ENCODE measurements at regions not wholly inside any gene's neighbourhood (a gene's known extent, or its start where the extent isn't known, plus 50 kb on each side); places are given as distances from the start of the nearest gene placed in this dataset.

DNA sequence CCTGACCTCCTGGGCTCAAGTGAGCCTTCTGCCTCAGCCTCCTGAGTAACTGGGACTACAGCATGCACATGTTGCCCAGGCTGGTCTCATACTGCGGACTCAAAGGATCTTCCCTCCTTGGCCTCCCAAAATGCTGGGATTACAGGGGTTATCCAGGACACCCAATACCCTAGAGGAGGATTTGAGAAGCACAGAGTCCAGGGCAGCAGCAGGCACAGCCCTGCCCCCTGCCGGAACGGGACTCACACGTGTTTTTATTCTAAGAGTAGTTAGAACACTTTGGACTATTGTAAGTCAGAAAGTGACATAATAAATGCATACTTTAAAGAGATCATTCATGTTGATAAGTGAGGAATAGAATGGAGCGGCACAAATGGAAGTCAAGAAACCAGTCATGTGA is 80.2 kb downstream of the C6orf118 start:
- no peak for DNase-seq (ENCODE audit: extremely low read depth in 1 of 11, low read depth in 9 of 11, low spot score in 4 of 11)

DNA sequence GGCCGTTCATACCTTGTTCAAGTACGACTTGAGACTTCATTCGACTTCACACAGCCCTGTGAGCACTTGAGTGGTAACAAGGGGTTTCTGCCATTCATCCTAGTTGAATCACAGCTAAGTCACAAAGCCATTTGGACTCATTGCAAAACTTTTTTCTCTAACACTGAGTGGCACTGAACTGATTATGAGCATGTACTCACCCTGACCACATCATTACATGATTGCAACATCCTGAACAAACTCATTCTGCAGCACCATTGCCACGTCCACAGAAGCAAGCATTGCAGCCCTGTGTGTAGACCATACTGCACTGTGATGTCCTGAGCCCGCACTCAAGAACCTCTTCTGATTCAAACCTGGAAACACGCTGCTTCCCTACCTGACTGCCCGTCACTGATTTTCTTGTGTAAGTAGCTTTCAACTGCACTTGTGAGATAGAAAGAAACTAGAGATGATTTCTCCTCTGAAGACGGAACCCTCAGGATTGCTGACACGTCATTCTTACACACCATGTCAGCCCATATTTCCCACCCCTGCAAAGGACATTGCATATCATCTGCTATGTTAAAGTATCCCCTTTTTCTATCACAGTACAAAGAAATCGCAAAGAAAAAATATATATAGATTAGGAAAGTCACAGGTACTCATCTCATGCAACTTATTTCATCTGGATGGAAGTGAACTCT is 81.6 kb downstream of the C6orf118 start:
- no peak for DNase-seq (ENCODE audit: extremely low read depth in 1 of 11, low read depth in 9 of 11, low spot score in 4 of 11)

DNA sequence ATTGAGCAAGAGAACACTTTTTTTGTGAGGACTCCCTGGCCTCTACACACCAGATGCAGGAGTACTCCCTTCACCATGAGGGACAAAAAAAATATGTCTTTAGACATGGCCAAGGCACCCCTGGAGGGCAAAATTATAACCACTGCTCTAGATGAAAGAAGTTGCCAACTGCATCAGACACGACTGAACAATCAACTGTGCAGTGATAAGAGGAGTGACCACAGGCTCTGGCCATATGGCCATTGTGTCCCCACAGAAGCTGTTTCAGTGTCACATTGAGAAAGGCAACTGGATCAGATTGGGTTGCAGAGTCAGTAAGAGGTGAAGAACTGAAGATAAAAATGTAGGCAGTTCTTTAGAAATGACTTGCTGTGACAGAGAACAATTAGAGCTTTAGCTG is 85.7 kb downstream of the C6orf118 start:
- DNase-seq (ENCODE audit: extremely low read depth in 1 of 11, low read depth in 9 of 11, low spot score in 4 of 11), result no peak

DNA sequence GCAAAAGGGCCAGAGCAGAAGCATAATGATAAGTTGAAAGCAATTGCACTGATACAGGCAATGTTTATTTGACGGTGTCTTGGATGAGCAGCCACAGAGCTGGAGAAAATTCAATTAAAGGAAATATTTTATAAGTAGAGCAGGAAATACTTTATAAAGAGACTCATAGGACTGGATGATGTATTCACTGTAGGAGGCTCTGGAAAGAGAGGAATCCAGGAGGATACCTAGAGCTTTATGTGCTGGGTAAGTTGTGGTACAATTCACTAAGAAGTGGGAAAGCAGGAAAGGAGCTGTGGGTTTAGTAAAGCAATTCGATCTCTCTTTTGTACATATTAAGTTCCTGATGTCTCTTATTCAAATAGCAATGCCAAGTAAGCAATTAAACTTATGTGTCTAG is 86.3 kb downstream of the C6orf118 start:
- DNase-seq (ENCODE audit: extremely low read depth in 1 of 11, low read depth in 9 of 11, low spot score in 4 of 11), result no peak

DNA sequence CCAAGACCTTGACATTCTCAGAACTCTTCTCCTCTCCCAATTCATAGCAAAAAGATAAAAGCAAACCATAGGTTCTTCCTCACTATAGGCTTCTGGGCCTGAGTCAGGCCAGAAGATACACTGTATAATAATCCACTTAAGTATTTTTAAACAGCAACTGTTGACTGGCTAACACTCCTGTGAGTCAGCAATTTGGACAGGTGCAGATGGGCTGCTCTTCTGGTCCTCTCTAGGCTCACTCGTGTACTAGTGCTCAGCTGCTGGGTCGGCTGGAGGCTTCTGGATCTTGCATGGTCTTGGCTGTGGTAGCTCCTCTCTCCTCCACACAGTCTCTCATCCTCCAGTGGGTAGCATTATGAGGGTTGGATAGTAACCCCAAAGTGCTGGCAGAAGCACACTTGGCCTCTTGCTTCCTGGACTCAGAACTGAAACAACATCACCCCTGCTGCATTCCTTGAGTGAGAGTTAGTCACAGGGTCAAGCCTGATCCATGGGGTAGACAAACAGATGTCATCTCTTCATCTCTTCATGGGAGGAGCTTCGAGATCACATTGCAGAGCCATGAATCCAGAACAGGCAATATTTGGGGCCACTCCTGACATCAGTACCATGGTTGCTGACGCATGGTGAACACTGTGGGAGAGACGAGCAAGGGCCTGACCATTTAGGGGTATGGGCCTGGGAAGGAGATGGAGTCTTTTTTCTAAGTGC is 86.9 kb downstream of the C6orf118 start:
- no peak for DNase-seq (ENCODE audit: extremely low read depth in 1 of 11, low read depth in 9 of 11, low spot score in 4 of 11)

DNA sequence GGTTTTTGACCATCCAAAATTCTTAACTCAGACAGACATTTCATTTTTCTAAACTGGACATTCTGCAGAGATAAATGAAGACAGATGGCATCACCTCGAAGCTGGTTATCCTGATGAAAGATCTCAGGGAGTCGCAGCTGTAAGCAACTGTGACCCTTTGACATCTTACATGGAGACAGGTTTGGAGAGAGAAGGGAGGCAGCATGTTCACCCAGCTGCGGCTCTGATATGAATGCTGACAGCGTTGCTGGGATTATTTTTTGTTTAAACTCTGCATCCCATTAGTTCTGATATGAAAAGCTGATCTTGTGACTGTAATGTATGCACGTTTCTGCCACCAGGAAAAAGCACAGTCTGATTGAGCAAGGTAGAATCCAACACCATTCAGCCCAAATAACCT is 89.4 kb downstream of the C6orf118 start:
- no peak for DNase-seq (ENCODE audit: extremely low read depth in 1 of 11, low read depth in 9 of 11, low spot score in 4 of 11)

DNA sequence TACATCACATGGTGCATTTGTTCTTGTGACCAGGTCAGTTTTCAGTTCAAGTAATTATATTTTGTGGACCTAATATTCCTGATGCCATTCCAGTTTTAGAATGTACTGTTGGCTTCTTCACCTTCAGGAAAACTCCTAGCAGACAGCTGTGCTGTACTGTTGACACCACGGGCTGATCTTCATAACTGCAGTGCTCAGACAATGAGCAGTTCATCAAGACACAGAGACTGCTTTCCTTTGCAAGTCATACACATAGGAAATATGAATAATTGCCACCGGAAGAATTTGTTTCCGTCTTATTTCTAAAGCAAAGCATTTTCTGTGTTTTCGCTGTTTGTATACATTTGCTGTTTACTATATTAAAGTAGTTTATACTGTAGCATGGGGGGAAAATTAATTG is 89.8 kb downstream of the C6orf118 start:
- DNase-seq (ENCODE audit: extremely low read depth in 1 of 11, low read depth in 9 of 11, low spot score in 4 of 11), result no peak

DNA sequence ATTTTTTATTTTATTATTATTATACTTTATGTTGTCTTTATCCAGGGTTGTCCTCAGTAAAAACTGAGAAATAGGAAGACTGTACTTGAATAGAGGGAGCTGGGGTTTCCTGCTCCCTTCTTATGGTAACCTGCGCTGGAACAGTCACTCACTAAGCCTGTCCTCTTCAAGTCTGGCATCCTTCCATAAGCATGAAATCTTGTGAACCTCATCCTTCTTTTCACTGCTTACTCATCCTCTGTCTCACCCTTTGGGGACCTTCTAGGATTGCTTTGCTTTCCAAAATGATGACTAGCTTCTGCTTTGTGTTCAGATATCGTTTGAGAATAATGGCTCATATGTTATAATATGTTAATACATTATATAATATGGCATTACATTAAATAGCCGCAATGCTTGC is 90.6 kb downstream of the C6orf118 start:
- DNase-seq (ENCODE audit: extremely low read depth in 1 of 11, low read depth in 9 of 11, low spot score in 4 of 11), result no peak

DNA sequence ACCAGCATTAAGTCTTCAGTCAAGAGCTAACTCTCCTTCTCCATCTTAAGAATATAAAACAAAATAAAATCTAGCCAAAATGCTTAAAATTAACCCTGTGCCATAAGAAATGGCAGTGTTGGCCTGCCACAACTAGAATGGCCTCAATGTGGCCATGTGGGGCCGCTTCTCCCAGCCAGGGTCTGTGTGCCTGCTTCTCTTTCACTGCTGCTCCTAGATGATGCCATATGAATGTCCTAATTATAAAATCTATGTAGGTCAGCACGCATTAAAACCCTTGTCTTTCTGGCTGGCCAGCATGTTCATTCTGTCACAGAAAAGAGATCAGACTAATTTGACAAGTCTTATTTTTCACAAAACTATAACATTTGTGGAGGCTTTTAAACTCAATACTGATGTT is 102.6 kb downstream of the C6orf118 start:
- no peak for DNase-seq (ENCODE audit: extremely low read depth in 1 of 11, low read depth in 9 of 11, low spot score in 4 of 11)

DNA sequence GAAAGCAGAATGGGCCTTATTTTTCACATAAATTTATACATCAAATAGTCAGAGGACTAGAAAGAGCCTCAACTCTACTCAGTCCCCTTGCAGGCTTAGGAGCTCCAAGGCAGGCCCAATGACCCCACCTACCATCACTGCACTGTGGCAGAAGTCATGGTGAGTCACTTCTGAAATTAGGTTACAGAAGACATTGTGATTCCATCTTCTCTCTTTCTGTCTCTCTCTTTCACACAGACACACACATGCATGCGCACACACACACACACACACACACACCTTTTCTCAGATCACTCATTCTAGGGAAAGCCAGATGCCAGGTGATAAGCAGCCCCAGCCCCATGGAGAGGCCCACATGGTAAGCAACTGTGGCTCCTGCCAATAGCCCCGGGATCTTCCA is 103.8 kb downstream of the C6orf118 start:
- no peak for DNase-seq (ENCODE audit: extremely low read depth in 1 of 11, low read depth in 9 of 11, low spot score in 4 of 11)

DNA sequence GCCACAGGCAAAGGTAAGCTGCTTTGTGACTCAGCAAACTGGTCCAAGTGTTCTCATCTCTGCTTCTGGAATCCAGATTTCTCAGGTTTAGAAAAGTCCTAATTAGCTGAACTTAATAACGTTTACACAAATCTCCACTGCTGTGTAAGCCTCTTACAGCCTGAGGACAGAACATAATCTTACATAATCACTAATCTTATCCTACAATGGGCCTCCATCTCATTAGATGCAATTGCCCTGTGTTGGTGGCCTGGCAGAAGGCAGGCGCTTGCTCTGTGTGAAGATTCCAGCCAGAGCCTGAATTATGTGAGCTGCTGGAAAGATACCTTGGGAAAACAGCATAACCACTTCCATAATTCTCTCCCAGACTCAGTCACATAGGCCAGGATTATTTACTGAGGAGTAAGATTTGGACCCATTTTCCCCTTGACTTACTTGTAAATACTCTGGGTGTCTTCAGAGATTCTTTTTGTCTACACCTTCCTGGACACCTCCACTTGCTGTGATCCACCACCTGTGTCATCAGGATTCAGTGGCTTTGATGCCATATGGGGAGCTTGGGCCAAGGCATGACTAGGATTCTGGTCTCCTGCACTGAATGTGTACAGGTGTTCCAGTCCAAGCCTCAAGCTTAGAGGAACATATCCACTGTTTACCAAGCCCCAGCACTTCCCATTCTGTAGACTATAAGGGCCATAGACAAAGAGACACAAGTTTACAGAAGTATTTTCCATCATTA is 104.4 kb downstream of the C6orf118 start:
- no peak for DNase-seq (ENCODE audit: extremely low read depth in 1 of 11, low read depth in 9 of 11, low spot score in 4 of 11)

DNA sequence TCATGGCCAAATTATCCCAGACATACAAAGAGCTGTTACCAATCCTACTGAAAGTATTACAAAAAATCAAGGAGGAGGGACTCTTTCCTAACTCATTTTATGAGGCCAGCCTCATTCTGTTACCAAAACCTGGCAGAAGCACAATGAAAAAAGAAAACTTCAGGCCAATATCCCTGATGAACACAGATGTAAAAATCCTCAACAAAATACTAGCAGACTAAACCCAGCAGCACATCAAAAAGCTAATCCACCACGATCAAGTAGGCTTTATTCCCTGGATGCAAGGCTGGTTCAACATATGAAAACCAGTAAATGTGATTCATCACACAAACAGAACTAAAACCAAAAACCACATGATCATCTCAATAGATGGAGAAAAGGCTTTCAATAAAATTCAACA is 109.2 kb downstream of the C6orf118 start:
- no peak for DNase-seq (ENCODE audit: extremely low read depth in 1 of 11, low read depth in 9 of 11, low spot score in 4 of 11)

DNA sequence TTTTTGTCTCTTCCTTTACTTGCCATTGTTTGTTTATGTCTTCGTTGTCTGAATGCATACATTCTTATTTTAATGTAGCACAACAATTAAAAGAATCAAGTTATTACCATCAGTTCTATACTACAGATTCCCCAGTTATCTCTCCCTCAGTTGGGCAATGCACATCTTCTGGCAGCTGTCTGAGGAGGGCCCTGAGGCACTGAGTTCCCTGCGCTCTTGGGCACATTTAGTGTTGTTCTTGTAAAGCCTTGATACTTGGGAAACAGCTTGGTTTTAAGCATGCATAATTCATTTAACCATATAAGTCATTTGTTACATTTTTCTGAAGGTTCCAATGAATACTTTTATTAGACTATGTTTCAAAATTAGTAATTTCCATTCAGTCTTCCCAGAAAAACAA is 117.9 kb downstream of the C6orf118 start:
- no peak for DNase-seq (ENCODE audit: extremely low read depth in 1 of 11, low read depth in 9 of 11, low spot score in 4 of 11)

DNA sequence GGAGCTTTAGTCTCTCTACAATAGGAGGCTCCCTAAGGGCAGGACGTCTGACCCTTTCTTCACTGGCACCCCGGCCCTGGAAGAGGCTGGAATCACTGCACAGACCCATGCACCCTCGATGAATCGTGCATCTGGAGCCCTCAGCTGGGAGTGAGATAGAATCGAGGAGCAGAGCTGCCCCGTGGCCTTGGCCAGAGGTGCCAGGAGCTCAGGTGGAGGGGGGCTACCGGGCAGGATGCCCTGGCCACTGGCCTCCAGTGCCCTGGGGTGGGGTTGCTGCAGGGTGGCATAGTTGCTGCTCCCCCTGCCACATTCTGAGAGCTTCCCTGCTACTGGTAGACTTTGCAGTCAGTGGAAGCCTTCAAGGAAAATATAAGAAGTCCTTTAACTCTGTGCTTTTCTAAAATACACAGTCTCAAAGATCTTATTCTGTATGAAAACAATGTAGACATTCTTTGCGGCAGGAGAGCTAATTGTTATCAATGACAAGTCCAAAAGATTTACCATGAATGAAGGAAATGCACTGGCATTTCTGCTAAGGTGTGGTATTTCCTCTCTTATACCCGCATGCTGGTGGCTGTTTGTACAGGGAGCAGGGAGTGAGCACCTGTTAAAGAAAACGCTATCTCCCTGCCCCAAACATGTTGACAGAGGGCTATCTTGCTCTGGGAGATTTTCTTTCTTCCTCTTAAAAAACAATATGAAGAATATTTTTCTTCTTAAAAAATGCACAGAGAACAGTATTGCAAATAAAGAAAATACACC is 122.8 kb downstream of the C6orf118 start:
- no peak for DNase-seq (ENCODE audit: extremely low read depth in 1 of 11, low read depth in 9 of 11, low spot score in 4 of 11)

DNA sequence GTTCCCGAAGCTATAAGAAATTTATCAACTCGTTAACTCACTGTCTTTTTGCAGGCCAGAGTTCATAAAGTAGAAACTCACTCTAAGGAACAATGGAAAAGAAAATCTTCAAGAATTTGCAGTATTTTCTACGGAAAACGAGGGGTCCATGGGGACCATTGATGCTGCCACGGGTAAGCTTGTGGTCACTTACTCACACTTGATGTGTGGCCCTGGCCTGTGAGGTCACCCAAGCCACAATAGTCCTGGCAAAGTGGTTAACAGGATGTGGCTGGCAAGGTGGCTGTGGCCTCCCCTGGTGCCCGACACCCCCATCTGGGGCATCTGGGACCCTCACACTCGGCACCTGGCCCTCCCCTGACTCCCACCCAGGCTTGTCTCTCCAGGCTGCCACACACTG is 123.4 kb downstream of the C6orf118 start:
- DNase-seq (ENCODE audit: extremely low read depth in 1 of 11, low read depth in 9 of 11, low spot score in 4 of 11), result no peak

DNA sequence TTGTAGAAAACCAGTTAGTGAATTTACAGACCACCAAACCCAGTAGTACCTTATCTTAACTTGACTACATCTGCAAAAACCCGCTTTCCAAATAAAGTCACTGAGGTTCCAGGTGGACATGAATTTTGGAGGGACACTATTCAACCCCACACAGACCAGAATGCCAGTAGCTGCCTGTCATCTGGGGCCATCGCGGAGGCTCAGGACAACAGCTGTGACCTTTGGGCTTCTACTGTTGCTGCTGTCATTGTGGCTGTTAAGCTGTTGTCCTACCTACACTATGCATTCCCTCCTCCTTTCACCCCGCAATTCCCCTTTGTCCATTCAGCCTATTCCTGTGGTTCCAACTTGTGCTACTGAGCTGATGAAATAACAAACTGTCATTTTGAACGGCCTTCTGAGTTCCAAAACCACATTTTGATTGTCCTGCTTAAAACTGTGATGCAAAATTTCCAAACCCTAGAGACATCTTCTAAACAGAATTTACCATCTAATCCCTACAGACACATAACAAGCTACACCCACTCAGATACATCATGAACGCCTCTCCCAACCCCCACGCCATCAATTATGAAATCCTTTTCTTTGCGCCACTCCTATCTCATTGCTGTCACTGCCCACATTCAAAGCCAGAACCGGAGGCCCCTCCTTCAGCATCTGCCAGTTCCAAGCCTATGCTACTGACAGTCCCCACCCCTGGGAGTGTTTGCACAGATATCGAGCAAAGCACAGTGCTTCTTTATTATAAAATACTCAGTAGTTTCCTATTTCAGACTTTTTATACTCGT is 125.0 kb downstream of the C6orf118 start:
- DNase-seq (ENCODE audit: extremely low read depth in 1 of 11, low read depth in 9 of 11, low spot score in 4 of 11), result no peak

DNA sequence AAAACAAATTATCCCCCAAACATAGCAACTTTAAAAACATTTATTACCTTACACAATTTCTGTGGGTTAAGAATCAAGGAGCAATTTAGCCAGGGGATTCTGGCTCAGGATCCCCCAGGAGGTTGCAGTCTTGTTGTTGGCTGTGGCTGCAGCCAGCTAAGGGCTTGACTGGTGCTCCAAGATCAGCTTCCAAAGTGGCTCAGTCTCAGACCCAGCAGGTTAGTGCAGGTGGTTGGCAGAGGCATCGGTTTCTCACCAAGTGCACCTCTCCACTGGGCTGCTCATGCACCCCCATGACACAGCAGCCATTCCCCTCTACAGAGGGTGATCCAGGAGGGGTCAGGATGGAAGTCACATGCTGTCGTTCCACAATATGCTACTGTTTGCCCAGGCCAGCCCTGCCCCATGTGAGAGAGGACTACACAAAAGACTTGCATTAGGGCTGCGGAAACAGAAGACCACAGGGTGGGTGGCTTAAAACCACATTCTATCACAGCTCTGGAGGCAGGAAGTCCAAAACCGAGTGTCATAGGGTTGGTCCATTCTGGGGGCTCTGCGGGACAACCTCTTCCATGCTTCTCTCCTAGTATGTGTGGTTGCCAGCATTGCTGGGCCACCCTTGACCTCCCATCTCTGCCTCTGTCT is 125.8 kb downstream of the C6orf118 start:
- DNase-seq (ENCODE audit: extremely low read depth in 1 of 11, low read depth in 9 of 11, low spot score in 4 of 11), result no peak

DNA sequence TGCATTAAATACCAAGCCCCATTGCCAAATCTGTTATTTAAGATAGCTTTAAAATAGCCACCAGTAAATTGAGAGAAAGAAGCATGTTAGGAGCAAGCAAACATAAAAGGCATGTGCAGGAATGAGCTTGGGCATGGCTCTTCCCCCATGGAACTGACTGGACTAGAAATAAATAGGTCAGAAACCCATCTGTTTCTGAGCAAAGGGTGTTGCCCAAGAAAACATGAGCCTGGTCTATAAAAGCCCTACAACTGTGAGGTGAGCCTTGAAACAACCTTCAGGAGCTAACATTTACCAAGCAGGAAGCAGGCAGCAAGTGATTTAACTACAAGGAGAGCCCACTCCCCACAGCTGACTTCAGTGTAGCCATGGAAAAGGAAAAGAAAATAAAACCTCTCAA is 126.3 kb downstream of the C6orf118 start:
- no peak for DNase-seq (ENCODE audit: extremely low read depth in 1 of 11, low read depth in 9 of 11, low spot score in 4 of 11)

All from renal cortex interstitium (tissue), 11 donors.